ENCODE measurements at regions not wholly inside any gene's neighbourhood (a gene's known extent, or its start where the extent isn't known, plus 50 kb on each side); places are given as distances from the start of the nearest gene placed in this dataset.

DNA sequence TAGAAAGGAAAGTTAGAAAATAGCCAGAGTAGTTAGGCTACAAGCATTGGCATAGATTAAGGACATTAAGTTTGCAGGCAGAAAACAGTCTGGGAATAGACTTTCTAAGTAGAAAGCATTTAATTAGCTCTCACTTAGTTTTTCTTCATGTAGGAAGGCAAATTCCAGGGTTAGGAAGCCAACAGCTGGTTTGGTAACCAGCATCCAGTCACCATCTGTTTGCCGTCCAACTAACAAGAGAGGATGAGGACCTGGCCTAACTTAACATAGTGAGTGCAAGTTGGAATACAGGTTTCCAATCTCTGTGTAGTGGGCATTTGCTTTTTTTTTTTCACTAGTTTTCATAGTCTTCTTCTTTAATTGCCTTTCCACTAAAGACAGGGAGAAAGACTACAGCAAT, 121.7 kb upstream of the NR3C1 start (continued):
- TF ChIP-seq, protein P1, sequence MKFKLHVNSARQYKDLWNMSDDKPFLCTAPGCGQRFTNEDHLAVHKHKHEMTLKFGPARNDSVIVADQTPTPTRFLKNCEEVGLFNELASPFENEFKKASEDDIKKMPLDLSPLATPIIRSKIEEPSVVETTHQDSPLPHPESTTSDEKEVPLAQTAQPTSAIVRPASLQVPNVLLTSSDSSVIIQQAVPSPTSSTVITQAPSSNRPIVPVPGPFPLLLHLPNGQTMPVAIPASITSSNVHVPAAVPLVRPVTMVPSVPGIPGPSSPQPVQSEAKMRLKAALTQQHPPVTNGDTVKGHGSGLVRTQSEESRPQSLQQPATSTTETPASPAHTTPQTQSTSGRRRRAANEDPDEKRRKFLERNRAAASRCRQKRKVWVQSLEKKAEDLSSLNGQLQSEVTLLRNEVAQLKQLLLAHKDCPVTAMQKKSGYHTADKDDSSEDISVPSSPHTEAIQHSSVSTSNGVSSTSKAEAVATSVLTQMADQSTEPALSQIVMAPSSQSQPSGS (IDR thresholded peaks at IDR 0.05; ENCODE audit: low read length): no peak
